ENCODE measurements at regions not wholly inside any gene's neighbourhood (a gene's known extent, or its start where the extent isn't known, plus 50 kb on each side); places are given as distances from the start of the nearest gene placed in this dataset.
A peak's percentile ranks its signal among the peaks of the same experiment; 100 is the strongest.

- ATAC-seq (no peak), DNase-seq (peak in 1 of 4 donors; percentile 37)
- intact Hi-C loops (cut with DNase I): no loop called here
Measured at GRCh38 chr7:120207037-120207436, 65.9 kb upstream of the KCND2 start.

DNA sequence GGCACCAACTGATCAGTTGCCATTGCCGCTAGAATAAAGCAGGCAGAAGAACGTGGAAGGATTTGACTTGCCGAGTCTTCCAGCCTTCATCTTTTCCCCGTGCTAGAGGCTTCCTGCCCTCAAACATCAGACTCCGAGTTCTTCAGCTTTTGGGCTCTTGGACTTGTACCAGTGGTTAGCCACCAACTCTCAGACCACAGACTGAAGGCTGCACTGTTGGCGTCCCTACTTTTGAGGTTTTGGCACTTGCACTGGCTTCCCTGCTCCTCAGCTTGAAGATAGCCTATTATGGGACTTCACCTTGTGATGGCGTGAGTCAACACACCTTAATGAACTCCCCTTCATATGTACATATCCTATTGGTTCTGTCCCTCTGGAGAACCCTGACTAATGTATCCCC is 57.3 kb upstream of the KCND2 start:
- Histone ChIP-seq H3K4me3 (no peak overlapping the region), H3K9me3 (peaks cover 0 to 2% of the 10 kb centered on the region in 2 donors), H3K4me1 (no peaks in the 10 kb centered on the region), H3K27ac (no peak overlapping the region), H3K36me3 (no peaks in the 10 kb centered on the region), H3K27me3 (no peaks in the 10 kb centered on the region)
- intact Hi-C loops (cut with DNase I): no loop called here
- no peak for DNase-seq
- no peak for TF ChIP-seq CTCF (IDR thresholded peaks at IDR 0.05)
- ATAC-seq: no peak

More at GRCh38 chr7:120207037-120207436, 65.9 kb upstream of the KCND2 start:
- no peaks in the 10 kb centered on the region for H3K36me3 ChIP-seq
- no peaks in the 10 kb centered on the region for H3K4me1 ChIP-seq
- no peak overlapping the region for H3K4me3 ChIP-seq
- TF ChIP-seq CTCF (IDR thresholded peaks at IDR 0.05): no peak
- no peaks in the 10 kb centered on the region for H3K27me3 ChIP-seq
- peaks cover 0 to 2% of the 10 kb centered on the region in 2 donors for H3K9me3 ChIP-seq
- no peak overlapping the region for H3K27ac ChIP-seq

DNA sequence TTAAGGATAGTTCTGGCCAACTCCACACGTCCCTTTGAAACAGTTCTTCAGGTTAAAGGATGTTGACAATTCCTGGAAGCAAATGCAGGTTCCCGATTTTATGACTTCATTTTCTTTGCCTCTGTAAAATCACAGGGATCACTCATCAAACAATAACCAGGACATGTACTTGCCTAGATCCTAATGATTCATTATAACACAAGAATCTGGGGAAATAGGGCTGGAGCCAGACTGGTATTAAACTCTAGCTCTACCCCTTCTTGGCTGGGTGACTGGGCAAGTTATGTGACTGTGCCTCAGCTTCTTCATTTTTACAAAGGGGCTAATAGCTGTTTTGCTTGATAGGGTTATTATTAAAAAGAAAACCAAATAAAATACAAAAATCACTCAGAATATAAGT is 56.0 kb upstream of the KCND2 start:
- Histone ChIP-seq H3K36me3 (no peaks in the 10 kb centered on the region), H3K4me3 (no peak overlapping the region), H3K9me3 (no peaks in the 10 kb centered on the region), H3K27me3 (no peaks in the 10 kb centered on the region), H3K4me1 (no peaks in the 10 kb centered on the region), H3K27ac (no peak overlapping the region)
- no peak for TF ChIP-seq CTCF (IDR thresholded peaks at IDR 0.05)
- intact Hi-C loops (cut with DNase I): no loop called here
- DNase-seq (no peak), ATAC-seq (no peak)

- ATAC-seq (no peak), DNase-seq (peak in 2 of 4 donors; percentile 29 to 58)
- H3K27ac ChIP-seq: no peak overlapping the region
- no peaks in the 10 kb centered on the region for H3K9me3 ChIP-seq
- no peak overlapping the region for H3K4me3 ChIP-seq
- H3K36me3 ChIP-seq: no peaks in the 10 kb centered on the region
- no peak for TF ChIP-seq CTCF (IDR thresholded peaks at IDR 0.05)
- intact Hi-C loops (cut with DNase I): no loop called here
- H3K4me1 ChIP-seq: no peaks in the 10 kb centered on the region
- H3K27me3 ChIP-seq: no peaks in the 10 kb centered on the region
Measured at GRCh38 chr7:120218712-120219111, 54.3 kb upstream of the KCND2 start.

DNA sequence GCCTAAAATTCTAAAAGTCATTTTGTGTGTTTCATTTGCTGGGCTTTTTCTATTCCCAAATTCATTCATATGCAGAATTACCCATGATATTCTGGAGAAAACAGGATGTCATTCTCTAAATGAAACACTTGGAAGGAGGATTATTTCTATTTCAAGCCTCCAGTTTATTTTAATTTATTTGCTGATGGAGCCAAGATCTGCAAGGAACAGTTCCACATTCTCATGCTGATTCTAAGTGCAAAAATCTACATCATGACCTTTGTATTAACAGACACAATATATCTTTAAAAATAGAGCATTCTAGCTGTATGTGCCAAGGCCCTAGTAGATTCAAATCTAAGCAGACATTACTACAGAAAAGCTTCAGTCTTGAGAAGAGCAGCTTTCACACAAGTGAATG is 51.3 kb upstream of the KCND2 start:
- intact Hi-C loops (cut with DNase I): no loop called here
- no peaks in the 10 kb centered on the region for H3K4me1 ChIP-seq
- H3K4me3 ChIP-seq: no peak overlapping the region
- H3K36me3 ChIP-seq: no peaks in the 10 kb centered on the region
- no peak for TF ChIP-seq CTCF (IDR thresholded peaks at IDR 0.05)
- H3K27ac ChIP-seq: no peak overlapping the region
- no peaks in the 10 kb centered on the region for H3K27me3 ChIP-seq
- H3K9me3 ChIP-seq: no peaks in the 10 kb centered on the region
- no peak for ATAC-seq
- DNase-seq: no peak
